KMS-11 (cell line): ENCODE measurements at regions not wholly inside any gene's neighbourhood (a gene's known extent, or its start where the extent isn't known, plus 50 kb on each side); places are given as distances from the start of the nearest gene placed in this dataset.

Source experiments
- H2AFZ ChIP-seq: fragments of 200-600 bp; sonication (generic); 2 replicates; pipeline ENCODE4 v1.6.1; 2016; ENCODE audit warnings: antibody characterized with exemption, mixed run types, low read depth
- H3K27ac ChIP-seq: fragments of 200-600 bp; sonication (generic); 2 replicates; pipeline ENCODE4 v1.6.1; 2016; ENCODE audit warnings: mild to moderate bottlenecking, mixed run types
- H3K27me3 ChIP-seq: fragments of 200-600 bp; sonication (generic); 2 replicates; pipeline ENCODE4 v1.6.1; 2017; ENCODE audit warnings: mild to moderate bottlenecking, low read depth, mixed run types, moderate library complexity; ENCODE audit not compliant: insufficient read depth
- H3K36me3 ChIP-seq: fragments of 200-600 bp; sonication (generic); 2 replicates; pipeline ENCODE4 v1.6.1; 2017; ENCODE audit warnings: mild to moderate bottlenecking, mixed run types; ENCODE audit not compliant: insufficient read depth
- H3K4me1 ChIP-seq: fragments of 200-600 bp; sonication (generic); 2 replicates; pipeline ENCODE4 v1.6.1; 2016; ENCODE audit warnings: mild to moderate bottlenecking, low read depth, mixed run types; ENCODE audit not compliant: poor library complexity, severe bottlenecking
- H3K4me2 ChIP-seq: fragments of 200-600 bp; sonication (generic); 2 replicates; pipeline ENCODE4 v1.7.0; 2016; ENCODE audit warnings: mild to moderate bottlenecking, mixed run types
- H3K4me3 ChIP-seq: fragments of 200-600 bp; sonication (generic); IDR thresholded peaks from 2 replicates; pipeline ENCODE4 v1.6.1; 2017; ENCODE audit warnings: low read depth, low read length, mixed read lengths; ENCODE audit not compliant: insufficient read depth
- H3K79me2 ChIP-seq: fragments of 200-600 bp; sonication (generic); 2 replicates; pipeline ENCODE4 v1.6.1; 2016; ENCODE audit warnings: low read depth, mixed run types; ENCODE audit not compliant: insufficient read depth
- H3K9ac ChIP-seq: fragments of 200-600 bp; sonication (generic); 2 replicates; pipeline ENCODE4 v1.6.1; 2016; ENCODE audit warnings: mild to moderate bottlenecking, mixed run types
- H4K20me1 ChIP-seq: fragments of 200-600 bp; sonication (generic); 2 replicates; pipeline ENCODE4 v1.6.1; 2016; ENCODE audit warnings: mild to moderate bottlenecking, mixed run types; ENCODE audit not compliant: insufficient read depth
- TF ChIP-seq, protein P1 (sequence below): fragments of 200-600 bp; sonication (generic); conservative IDR thresholded peaks from 2 replicates; pipeline ENCODE4 v1.6.1; 2017; ENCODE audit warnings: low read depth, mild to moderate bottlenecking, antibody characterized with exemption, low read length, moderate library complexity, mixed read lengths

DNA sequence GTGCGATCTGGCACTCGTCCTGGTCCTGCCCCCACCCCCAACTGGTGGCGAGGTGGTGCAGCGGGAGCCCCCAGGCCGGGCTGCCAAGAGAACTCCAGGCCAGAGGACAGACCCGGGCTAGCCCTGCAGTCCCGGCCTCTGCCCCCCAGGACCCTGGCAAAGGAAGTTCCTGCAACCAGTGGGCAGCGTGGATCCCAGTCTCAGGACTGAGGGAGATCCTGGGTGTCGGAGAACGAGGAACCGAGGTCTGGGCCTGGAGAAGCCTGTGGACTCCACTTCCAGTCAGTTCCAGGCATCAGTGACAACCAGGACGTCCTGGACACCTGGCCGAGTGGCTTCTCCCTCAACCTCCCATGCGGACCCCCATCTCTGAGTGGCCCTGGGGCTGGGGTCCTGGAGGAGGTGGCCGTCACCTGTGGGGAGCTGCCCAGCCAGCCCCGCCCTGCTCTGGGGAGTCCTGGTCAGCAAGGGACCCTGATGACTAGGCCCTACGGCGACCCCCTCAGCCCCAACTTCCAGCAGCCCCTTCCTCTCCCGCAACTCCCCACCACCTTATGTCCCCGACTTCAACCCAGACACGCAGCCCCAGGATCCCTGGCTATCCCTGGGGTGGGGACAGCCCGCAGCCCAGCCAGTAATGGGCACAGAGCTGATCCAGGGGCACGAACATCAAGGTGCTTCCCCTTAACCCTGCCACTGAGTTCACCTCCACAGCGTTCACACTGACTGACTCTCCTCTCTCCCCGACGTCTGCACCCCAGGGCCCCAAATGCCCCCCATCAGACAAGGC is 53.7 kb upstream of the NKX1-1 start:
- no peaks in the 10 kb centered on the region for H3K79me2 ChIP-seq
- no peaks in the 10 kb centered on the region for H3K4me1 ChIP-seq
- no peak overlapping the region for H3K9ac ChIP-seq
- no peak overlapping the region for H3K27ac ChIP-seq
- no peaks in the 10 kb centered on the region for H4K20me1 ChIP-seq
- TF ChIP-seq, protein P1, sequence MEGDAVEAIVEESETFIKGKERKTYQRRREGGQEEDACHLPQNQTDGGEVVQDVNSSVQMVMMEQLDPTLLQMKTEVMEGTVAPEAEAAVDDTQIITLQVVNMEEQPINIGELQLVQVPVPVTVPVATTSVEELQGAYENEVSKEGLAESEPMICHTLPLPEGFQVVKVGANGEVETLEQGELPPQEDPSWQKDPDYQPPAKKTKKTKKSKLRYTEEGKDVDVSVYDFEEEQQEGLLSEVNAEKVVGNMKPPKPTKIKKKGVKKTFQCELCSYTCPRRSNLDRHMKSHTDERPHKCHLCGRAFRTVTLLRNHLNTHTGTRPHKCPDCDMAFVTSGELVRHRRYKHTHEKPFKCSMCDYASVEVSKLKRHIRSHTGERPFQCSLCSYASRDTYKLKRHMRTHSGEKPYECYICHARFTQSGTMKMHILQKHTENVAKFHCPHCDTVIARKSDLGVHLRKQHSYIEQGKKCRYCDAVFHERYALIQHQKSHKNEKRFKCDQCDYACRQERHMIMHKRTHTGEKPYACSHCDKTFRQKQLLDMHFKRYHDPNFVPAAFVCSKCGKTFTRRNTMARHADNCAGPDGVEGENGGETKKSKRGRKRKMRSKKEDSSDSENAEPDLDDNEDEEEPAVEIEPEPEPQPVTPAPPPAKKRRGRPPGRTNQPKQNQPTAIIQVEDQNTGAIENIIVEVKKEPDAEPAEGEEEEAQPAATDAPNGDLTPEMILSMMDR, result no peak
- H3K36me3 ChIP-seq, result no peaks in the 10 kb centered on the region
- H3K4me3 ChIP-seq, result no peak overlapping the region
- H3K27me3 ChIP-seq, result no peaks in the 10 kb centered on the region; the same call in 1 of the 2 replicates
- no peak overlapping the region for H2AFZ ChIP-seq
- no peak overlapping the region for H3K4me2 ChIP-seq

DNA sequence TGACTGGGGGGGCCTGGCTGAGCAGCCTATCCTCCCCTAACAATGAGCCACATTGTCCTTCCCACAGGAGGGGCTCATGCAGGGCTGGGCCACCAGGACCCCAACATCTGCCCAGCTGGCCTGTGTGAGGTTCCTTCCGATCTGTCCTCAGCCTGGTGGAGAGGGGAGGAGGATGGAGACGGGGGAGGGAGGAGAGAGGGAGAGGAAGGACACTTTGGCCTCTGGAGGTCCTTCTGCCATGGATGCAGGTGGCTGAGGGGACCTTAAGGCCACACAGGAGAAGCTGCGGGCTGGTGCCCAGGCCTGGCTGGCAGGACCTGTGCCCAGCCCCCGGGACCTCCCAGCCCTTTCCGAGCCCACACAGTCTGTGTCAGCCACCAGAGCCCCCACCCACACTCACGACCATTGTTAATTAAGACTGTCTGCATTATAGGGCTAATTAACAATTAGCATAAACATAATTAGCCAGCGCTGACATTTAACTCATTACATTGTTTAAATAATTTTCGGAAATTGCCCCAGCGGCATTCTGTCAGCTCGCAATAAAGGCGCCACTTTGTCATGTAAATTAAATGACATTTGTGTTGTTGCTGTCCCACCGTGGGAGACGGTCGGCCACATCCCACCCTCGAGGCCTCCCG is 53.0 kb upstream of the NKX1-1 start:
- no peaks in the 10 kb centered on the region for H3K36me3 ChIP-seq
- H3K4me3 ChIP-seq, result no peak overlapping the region
- no peaks in the 10 kb centered on the region for H4K20me1 ChIP-seq
- H3K4me1 ChIP-seq, result no peaks in the 10 kb centered on the region
- no peak overlapping the region for H3K27ac ChIP-seq
- no peak overlapping the region for H3K4me2 ChIP-seq
- TF ChIP-seq, protein P1, result no peak
- no peaks in the 10 kb centered on the region for H3K79me2 ChIP-seq
- H3K9ac ChIP-seq, result no peak overlapping the region
- H3K27me3 ChIP-seq, result no peaks in the 10 kb centered on the region; the same call in 1 of the 2 replicates
- H2AFZ ChIP-seq, result no peak overlapping the region

DNA sequence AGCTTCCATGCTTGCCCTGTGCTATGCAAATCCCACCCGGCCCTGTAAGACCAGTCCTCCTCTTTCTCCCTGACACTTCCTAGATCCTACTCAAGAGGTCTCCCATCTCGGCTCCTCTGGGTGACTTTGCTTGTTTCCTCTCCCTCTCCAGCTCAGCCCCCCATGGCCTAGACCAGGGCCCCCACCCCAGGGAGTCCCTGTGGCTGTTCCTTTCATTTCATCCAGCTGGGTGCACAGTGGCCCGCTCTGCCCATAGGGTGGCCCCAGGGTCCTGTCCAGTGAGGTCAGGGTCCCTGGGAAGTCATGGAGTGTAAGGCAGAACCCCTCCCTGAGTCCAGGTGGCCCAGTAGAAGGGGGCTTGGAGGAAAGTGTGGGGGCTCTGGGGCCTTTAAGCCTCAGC is 52.3 kb upstream of the NKX1-1 start:
- no peaks in the 10 kb centered on the region for H4K20me1 ChIP-seq
- no peaks in the 10 kb centered on the region; the same call in 1 of the 2 replicates for H3K27me3 ChIP-seq
- H3K79me2 ChIP-seq, result no peaks in the 10 kb centered on the region
- TF ChIP-seq, protein P1, result no peak
- no peaks in the 10 kb centered on the region for H3K36me3 ChIP-seq
- no peaks in the 10 kb centered on the region for H3K4me1 ChIP-seq
- H3K9ac ChIP-seq, result no peak overlapping the region
- no peak overlapping the region for H3K27ac ChIP-seq
- no peak overlapping the region for H3K4me2 ChIP-seq
- H2AFZ ChIP-seq, result no peak overlapping the region
- no peak overlapping the region for H3K4me3 ChIP-seq
